ENCODE measurements at regions not wholly inside any gene's neighbourhood (a gene's known extent, or its start where the extent isn't known, plus 50 kb on each side); places are given as distances from the start of the nearest gene placed in this dataset.

- TF ChIP-seq NFAT5 (CRISPR knock-in tag; IDR thresholded peaks at IDR 0.05) (no peak), HNRNPUL1 (IDR thresholded peaks at IDR 0.05; ENCODE audit: low read depth, low read length) (no peak), TSC22D2 (CRISPR knock-in tag; IDR thresholded peaks at IDR 0.05; ENCODE audit: borderline replicate concordance) (no peak), TRIM24 (CRISPR knock-in tag; IDR thresholded peaks at IDR 0.05) (no peak)
These were observed 391.6 kb upstream of the ASIC2 start (continued) for GRCh38 chr17:33684735-33685134.

- ChIA-PET CTCF (ENCODE audit: low intra/inter-chr PET ratio, low total read pairs) (no interaction called here), POLR2A (no interaction called here)
- H3K36me3 ChIP-seq (replicated peaks in 1 of 2; ENCODE audit: control insufficient read depth in 1 of 2, insufficient read depth in 2 of 2, low read length in 2 of 2) = no peaks in the 10 kb centered on the region
- no peaks in the 10 kb centered on the region for H3K27me3 ChIP-seq (ENCODE audit: control insufficient read depth in 1 of 2, insufficient read depth in 2 of 2, low read length in 2 of 2)
- no peak overlapping the region for H2AFZ ChIP-seq (ENCODE audit: low read length)
- WGBS (ENCODE audit: low lambda C conversion rate) = 59% methylated on average over 4 of the region's 4 CpGs
- DNase-seq (ENCODE audit: low spot score) = no peak
- H4K20me1 ChIP-seq (ENCODE audit: insufficient read depth, low read length) = no peaks in the 10 kb centered on the region; the same call in 1 of the 2 replicates
- no peak overlapping the region for H3K9ac ChIP-seq (ENCODE audit: insufficient read depth, low read depth, low read length)
- H3K4me2 ChIP-seq (ENCODE audit: low read depth, low read length) = no peak overlapping the region
- no peak for FAIRE-seq
- no peak overlapping the region for H3K27ac ChIP-seq (ENCODE audit: extremely low read length, insufficient read depth, low read length)
- in situ Hi-C loops (cut with HindIII; ENCODE audit: extremely low pct_ligation_motif_present, low pct_unique_long_range_greater_than_20kb) = no loop called here
- H3K9me3 ChIP-seq (ENCODE audit: low read length) = no peaks in the 10 kb centered on the region
- no peaks in the 10 kb centered on the region for H3K4me1 ChIP-seq (ENCODE audit: insufficient read depth, low read length)
- intact Hi-C loops (cut with micrococcal nuclease; ENCODE audit: unreplicated experiment) = no loop called here
- no peak; the same call in 2 of the 3 replicates for ATAC-seq
- H3K4me3 ChIP-seq (replicated peaks in 1 of 3; ENCODE audit: insufficient read depth in 1 of 3, low read depth in 2 of 3, low read length in 3 of 3) = no peak overlapping the region
- BruUV-seq (replicated peaks) = no TSS peak
- H3K79me2 ChIP-seq (ENCODE audit: insufficient read depth, low read length) = no peaks in the 10 kb centered on the region
- TF ChIP-seq DR1 (CRISPR knock-in tag; IDR thresholded peaks at IDR 0.05) (no peak), ZNF143 (CRISPR knock-in tag; IDR thresholded peaks at IDR 0.05) (peak; percentile 48), ZNF33A (CRISPR knock-in tag; IDR thresholded peaks at IDR 0.05; ENCODE audit: borderline replicate concordance) (no peak), CTCF (CRISPR knock-in tag; IDR thresholded peaks at IDR 0.05) (0 out of 2 replicates have a peak, but pooled peaks have one; percentile 9), PHB2 (IDR thresholded peaks at IDR 0.05; ENCODE audit: partially characterized antibody) (no peak), SNAPC5 (CRISPR knock-in tag; IDR thresholded peaks at IDR 0.05; ENCODE audit: borderline replicate concordance) (no peak), NFAT5 (CRISPR knock-in tag; IDR thresholded peaks at IDR 0.05) (no peak), HMG20A (CRISPR knock-in tag; IDR thresholded peaks at IDR 0.05; ENCODE audit: borderline replicate concordance) (no peak)
These were observed 393.1 kb upstream of the ASIC2 start for GRCh38 chr17:33686171-33686570.

Measured in HepG2 (cell line).